NT2/D1 (cell line): ENCODE measurements at regions not wholly inside any gene's neighbourhood (a gene's known extent, or its start where the extent isn't known, plus 50 kb on each side); places are given as distances from the start of the nearest gene placed in this dataset.

Source experiments
- SUZ12 ChIP-seq: IDR thresholded peaks from 2 replicates; pipeline ENCODE4 v1.6.1; 2011; ENCODE audit not compliant: insufficient read length, insufficient read depth; ENCODE audit errors: extremely low read depth
- YY1 ChIP-seq: IDR thresholded peaks from 2 replicates; pipeline ENCODE4 v1.6.1; 2011; ENCODE audit not compliant: insufficient read length, insufficient read depth
- ZNF274 ChIP-seq: IDR thresholded peaks from 2 replicates; pipeline ENCODE4 v1.6.1; 2011; ENCODE audit warnings: mild to moderate bottlenecking, low read depth, low read length

DNA sequence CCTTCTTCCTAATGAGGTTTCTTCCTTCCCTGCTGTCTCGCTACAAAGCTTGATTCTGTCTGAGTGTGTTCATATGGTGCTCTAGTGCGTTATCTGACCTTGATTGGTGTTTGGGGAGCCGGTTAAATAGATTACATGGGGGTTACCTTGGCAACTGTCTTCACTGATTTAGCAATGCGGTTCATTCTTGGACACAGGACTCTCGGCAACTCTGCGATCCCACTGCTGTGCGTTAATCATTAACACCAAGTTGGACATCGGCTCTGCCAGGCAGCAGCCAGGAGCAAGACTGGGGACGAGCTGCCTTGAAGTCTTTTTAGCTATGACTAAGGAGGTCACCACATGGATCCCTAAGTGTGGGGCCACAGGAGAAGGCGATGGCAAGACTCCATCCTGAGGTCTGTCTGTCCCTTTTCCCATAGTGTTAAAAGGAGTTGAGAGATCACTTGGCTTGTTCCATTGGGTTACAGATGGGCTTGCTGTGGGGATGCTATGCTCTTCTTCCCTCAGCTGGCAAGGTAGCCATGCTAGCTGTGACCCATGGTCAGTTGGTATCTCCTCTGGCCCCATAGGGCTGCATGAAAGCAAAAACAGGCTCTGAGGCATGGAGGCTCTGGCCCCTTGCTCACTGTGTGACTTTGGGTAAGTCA is 93.4 kb upstream of the MAMLD1 start:
- TF ChIP-seq YY1 (no peak), SUZ12 (no peak), ZNF274 (no peak)
